GM23338 (cell line): ENCODE measurements at regions not wholly inside any gene's neighbourhood (a gene's known extent, or its start where the extent isn't known, plus 50 kb on each side); places are given as distances from the start of the nearest gene placed in this dataset.

Source experiments
- ATAC-seq: fragments of 200-7000 bp; cut with Tn5 transposase; 3 replicates; pipeline ENCODE4 v1.9.1; 2020
- DNase-seq: peaks from one replicate; pipeline ENCODE4 v3.0.0-alpha.2; 2015; ENCODE audit warnings: low spot score
- H2AFZ ChIP-seq: fragments of 200-600 bp; sonication (generic); 2 replicates; pipeline ENCODE4 v1.8.0; 2016; ENCODE audit warnings: antibody characterized with exemption, mild to moderate bottlenecking, moderate library complexity
- H3F3A ChIP-seq: fragments of 200-600 bp; sonication (generic); replicated peaks from 2 replicates; pipeline ENCODE4 v1.8.0; 2017; ENCODE audit warnings: antibody characterized with exemption, mixed run types, low read depth
- H3K27ac ChIP-seq: fragments of 200-600 bp; sonication (generic); 2 replicates; pipeline ENCODE4 v1.6.1; 2016; ENCODE audit warnings: low read depth
- H3K27me3 ChIP-seq: fragments of 200-600 bp; sonication (generic); 2 replicates; pipeline ENCODE4 v1.8.0; 2016; ENCODE audit warnings: mild to moderate bottlenecking, mixed run types, moderate library complexity; ENCODE audit not compliant: insufficient read depth
- H3K36me3 ChIP-seq: fragments of 200-600 bp; sonication (generic); 2 replicates; pipeline ENCODE4 v1.8.0; 2016; ENCODE audit warnings: mild to moderate bottlenecking; ENCODE audit not compliant: insufficient read depth
- H3K4me1 ChIP-seq: fragments of 200-600 bp; sonication (generic); 2 replicates; pipeline ENCODE4 v1.8.0; 2016; ENCODE audit warnings: mild to moderate bottlenecking, moderate library complexity; ENCODE audit not compliant: insufficient read depth
- H3K4me2 ChIP-seq: fragments of 200-600 bp; sonication (generic); 2 replicates; pipeline ENCODE4 v1.7.1; 2017; ENCODE audit warnings: mixed run types
- H3K4me3 ChIP-seq: fragments of 200-600 bp; sonication (generic); 2 replicates; pipeline ENCODE4 v1.6.1; 2016; ENCODE audit warnings: mixed run types
- H3K79me2 ChIP-seq: fragments of 200-600 bp; sonication (generic); replicated peaks from 2 replicates; pipeline ENCODE4 v1.8.0; 2017; ENCODE audit warnings: mild to moderate bottlenecking; ENCODE audit not compliant: insufficient read depth
- H3K9me2 ChIP-seq: fragments of 200-600 bp; sonication (generic); 2 replicates; pipeline ENCODE4 v1.8.0; 2017; ENCODE audit not compliant: insufficient read depth
- H4K20me1 ChIP-seq: fragments of 200-600 bp; sonication (generic); replicated peaks from 2 replicates; pipeline ENCODE4 v1.8.0; 2017; ENCODE audit warnings: mild to moderate bottlenecking; ENCODE audit not compliant: insufficient read depth
- H3K27ac Mint-ChIP-seq: 2 replicates; pipeline ENCODE4 v1.8.0; 2020; ENCODE audit warnings: inconsistent platforms, mild to moderate bottlenecking, moderate library complexity, mixed read lengths
- H3K27me3 Mint-ChIP-seq: 3 replicates; pipeline ENCODE4 v1.8.0; 2022; ENCODE audit warnings: low read depth, mild to moderate bottlenecking, moderate library complexity, mixed read lengths, inconsistent platforms; ENCODE audit not compliant: insufficient read depth, poor library complexity
- H3K36me3 Mint-ChIP-seq: 3 replicates; pipeline ENCODE4 v1.8.0; 2021; ENCODE audit warnings: low read depth, mild to moderate bottlenecking, inconsistent platforms, moderate library complexity, mixed read lengths
- H3K4me1 Mint-ChIP-seq: 3 replicates; pipeline ENCODE4 v1.8.0; 2020; ENCODE audit warnings: mild to moderate bottlenecking, inconsistent platforms, mixed read lengths
- H3K4me3 Mint-ChIP-seq: 3 replicates; pipeline ENCODE4 v1.8.0; 2021; ENCODE audit warnings: moderate library complexity, mild to moderate bottlenecking, inconsistent platforms, mixed read lengths
- H3K9me3 Mint-ChIP-seq: 3 replicates; pipeline ENCODE4 v1.8.0; 2020; ENCODE audit warnings: moderate library complexity, mild to moderate bottlenecking, inconsistent platforms, mixed read lengths
- CREB1 ChIP-seq: fragments of 250-450 bp; sonication (Bioruptor Pico); IDR thresholded peaks from 2 replicates; pipeline ENCODE4 v1.5.0; 2020; ENCODE audit warnings: low read depth, mild to moderate bottlenecking, moderate library complexity
- EZH2 ChIP-seq: fragments of 200-600 bp; sonication (generic); IDR thresholded peaks from one replicate; pipeline ENCODE4 v1.8.0; 2017; ENCODE audit warnings: antibody characterized with exemption, mild to moderate bottlenecking, low read depth; ENCODE audit not compliant: unreplicated experiment
- EZH2phosphoT487 ChIP-seq: fragments of 200-600 bp; sonication (generic); IDR thresholded peaks from one replicate; pipeline ENCODE4 v1.8.1; 2018; ENCODE audit warnings: antibody characterized with exemption; ENCODE audit not compliant: unreplicated experiment
- JUNB ChIP-seq: IDR thresholded peaks from one replicate; pipeline ENCODE4 v1.6.1; 2016; ENCODE audit warnings: antibody characterized with exemption; ENCODE audit not compliant: unreplicated experiment
- NANOG ChIP-seq: IDR thresholded peaks from 2 replicates; pipeline ENCODE4 v1.6.1; 2016; ENCODE audit warnings: antibody characterized with exemption, borderline replicate concordance
- POLR2AphosphoS5 ChIP-seq: IDR thresholded peaks from 2 replicates; pipeline ENCODE4 v1.6.1; 2016; ENCODE audit warnings: antibody characterized with exemption, low read depth
- STAT1 ChIP-seq: IDR thresholded peaks from one replicate; pipeline ENCODE4 v1.6.1; 2016; ENCODE audit warnings: antibody characterized with exemption; ENCODE audit not compliant: unreplicated experiment
- ZNF114 ChIP-seq: fragments of 250-450 bp; sonication (Bioruptor Pico); IDR thresholded peaks from 2 replicates; pipeline ENCODE4 v1.5.0; 2020; ENCODE audit warnings: mild to moderate bottlenecking, moderate library complexity
- ZNF331 ChIP-seq: fragments of 250-450 bp; sonication (Bioruptor Pico); IDR thresholded peaks from 2 replicates; pipeline ENCODE4 v1.5.0; 2020; ENCODE audit warnings: low read depth, mild to moderate bottlenecking, moderate library complexity
- TF ChIP-seq, protein P1 (sequence below): IDR thresholded peaks from one replicate; pipeline ENCODE4 v1.6.1; 2018; ENCODE audit warnings: antibody characterized with exemption; ENCODE audit not compliant: unreplicated experiment
- TF ChIP-seq, protein P2 (sequence below), 2 experiments: fragments of 200-600 bp in 1 of 2; sonication (generic) in 1 of 2; conservative IDR thresholded peaks; 2 replicates each; pipeline versions ENCODE4 v1.5.1 to v1.6.1; 2016 to 2017; ENCODE audit warnings: antibody characterized with exemption in 2 of 2, low read depth in 2 of 2, mild to moderate bottlenecking in 2 of 2, moderate library complexity in 1 of 2
- TF ChIP-seq, protein P3 (sequence below): IDR thresholded peaks from 2 replicates; pipeline ENCODE4 v1.6.1; 2016; ENCODE audit warnings: antibody characterized with exemption
- TF ChIP-seq, protein P4 (sequence below): fragments of 250-450 bp; sonication (Bioruptor Pico); IDR thresholded peaks from 2 replicates; pipeline ENCODE4 v1.5.0; 2020; ENCODE audit warnings: mild to moderate bottlenecking, moderate library complexity

DNA sequence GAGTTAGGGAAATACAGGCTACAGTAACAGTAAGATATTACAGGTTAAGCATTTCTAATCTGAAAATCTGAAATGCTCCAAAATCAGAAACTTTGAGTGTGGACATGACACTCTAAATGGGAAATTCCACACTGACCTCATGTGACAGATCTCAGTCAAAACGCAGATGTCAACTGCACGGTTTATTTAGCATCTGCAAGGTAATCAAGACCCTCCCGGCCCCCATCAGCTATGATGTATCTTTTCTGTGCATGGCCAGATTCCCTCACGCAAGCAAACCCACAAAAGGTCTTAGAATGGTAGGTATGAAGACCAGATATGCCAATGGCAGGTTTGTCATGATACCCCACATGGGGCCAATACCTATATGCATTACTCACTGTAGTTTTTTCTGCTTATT, 82.8 kb downstream of the COQ2 start:
- Histone ChIP-seq H3K27ac (no peak overlapping the region), H2AFZ (no peak overlapping the region), H3K4me1 (no peaks in the 10 kb centered on the region), H3K9me2 (no peaks in the 10 kb centered on the region; the same call in none of the 2 replicates), H3K4me3 (no peak overlapping the region), H3F3A (no peaks in the 10 kb centered on the region), H3K27me3 (no peaks in the 10 kb centered on the region), H4K20me1 (no peaks in the 10 kb centered on the region), H3K4me2 (no peak overlapping the region), H3K79me2 (no peaks in the 10 kb centered on the region), H3K36me3 (no peaks in the 10 kb centered on the region)
- TF ChIP-seq CREB1 (CRISPR knock-in tag) (no peak), STAT1 (no peak), EZH2phosphoT487 (no peak), JUNB (no peak), POLR2AphosphoS5 (no peak), ZNF331 (no peak), ZNF114 (CRISPR knock-in tag) (no peak), EZH2 (no peak), NANOG (no peak)
- TF ChIP-seq, protein P1, sequence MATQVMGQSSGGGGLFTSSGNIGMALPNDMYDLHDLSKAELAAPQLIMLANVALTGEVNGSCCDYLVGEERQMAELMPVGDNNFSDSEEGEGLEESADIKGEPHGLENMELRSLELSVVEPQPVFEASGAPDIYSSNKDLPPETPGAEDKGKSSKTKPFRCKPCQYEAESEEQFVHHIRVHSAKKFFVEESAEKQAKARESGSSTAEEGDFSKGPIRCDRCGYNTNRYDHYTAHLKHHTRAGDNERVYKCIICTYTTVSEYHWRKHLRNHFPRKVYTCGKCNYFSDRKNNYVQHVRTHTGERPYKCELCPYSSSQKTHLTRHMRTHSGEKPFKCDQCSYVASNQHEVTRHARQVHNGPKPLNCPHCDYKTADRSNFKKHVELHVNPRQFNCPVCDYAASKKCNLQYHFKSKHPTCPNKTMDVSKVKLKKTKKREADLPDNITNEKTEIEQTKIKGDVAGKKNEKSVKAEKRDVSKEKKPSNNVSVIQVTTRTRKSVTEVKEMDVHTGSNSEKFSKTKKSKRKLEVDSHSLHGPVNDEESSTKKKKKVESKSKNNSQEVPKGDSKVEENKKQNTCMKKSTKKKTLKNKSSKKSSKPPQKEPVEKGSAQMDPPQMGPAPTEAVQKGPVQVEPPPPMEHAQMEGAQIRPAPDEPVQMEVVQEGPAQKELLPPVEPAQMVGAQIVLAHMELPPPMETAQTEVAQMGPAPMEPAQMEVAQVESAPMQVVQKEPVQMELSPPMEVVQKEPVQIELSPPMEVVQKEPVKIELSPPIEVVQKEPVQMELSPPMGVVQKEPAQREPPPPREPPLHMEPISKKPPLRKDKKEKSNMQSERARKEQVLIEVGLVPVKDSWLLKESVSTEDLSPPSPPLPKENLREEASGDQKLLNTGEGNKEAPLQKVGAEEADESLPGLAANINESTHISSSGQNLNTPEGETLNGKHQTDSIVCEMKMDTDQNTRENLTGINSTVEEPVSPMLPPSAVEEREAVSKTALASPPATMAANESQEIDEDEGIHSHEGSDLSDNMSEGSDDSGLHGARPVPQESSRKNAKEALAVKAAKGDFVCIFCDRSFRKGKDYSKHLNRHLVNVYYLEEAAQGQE = no peak
- TF ChIP-seq, protein P2, sequence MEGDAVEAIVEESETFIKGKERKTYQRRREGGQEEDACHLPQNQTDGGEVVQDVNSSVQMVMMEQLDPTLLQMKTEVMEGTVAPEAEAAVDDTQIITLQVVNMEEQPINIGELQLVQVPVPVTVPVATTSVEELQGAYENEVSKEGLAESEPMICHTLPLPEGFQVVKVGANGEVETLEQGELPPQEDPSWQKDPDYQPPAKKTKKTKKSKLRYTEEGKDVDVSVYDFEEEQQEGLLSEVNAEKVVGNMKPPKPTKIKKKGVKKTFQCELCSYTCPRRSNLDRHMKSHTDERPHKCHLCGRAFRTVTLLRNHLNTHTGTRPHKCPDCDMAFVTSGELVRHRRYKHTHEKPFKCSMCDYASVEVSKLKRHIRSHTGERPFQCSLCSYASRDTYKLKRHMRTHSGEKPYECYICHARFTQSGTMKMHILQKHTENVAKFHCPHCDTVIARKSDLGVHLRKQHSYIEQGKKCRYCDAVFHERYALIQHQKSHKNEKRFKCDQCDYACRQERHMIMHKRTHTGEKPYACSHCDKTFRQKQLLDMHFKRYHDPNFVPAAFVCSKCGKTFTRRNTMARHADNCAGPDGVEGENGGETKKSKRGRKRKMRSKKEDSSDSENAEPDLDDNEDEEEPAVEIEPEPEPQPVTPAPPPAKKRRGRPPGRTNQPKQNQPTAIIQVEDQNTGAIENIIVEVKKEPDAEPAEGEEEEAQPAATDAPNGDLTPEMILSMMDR (conservative IDR thresholded peaks at IDR 0.05; ENCODE audit: low read depth in 2 of 2) = no peak
- TF ChIP-seq, protein P3, sequence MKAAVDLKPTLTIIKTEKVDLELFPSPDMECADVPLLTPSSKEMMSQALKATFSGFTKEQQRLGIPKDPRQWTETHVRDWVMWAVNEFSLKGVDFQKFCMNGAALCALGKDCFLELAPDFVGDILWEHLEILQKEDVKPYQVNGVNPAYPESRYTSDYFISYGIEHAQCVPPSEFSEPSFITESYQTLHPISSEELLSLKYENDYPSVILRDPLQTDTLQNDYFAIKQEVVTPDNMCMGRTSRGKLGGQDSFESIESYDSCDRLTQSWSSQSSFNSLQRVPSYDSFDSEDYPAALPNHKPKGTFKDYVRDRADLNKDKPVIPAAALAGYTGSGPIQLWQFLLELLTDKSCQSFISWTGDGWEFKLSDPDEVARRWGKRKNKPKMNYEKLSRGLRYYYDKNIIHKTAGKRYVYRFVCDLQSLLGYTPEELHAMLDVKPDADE = no peak
- TF ChIP-seq, protein P4, sequence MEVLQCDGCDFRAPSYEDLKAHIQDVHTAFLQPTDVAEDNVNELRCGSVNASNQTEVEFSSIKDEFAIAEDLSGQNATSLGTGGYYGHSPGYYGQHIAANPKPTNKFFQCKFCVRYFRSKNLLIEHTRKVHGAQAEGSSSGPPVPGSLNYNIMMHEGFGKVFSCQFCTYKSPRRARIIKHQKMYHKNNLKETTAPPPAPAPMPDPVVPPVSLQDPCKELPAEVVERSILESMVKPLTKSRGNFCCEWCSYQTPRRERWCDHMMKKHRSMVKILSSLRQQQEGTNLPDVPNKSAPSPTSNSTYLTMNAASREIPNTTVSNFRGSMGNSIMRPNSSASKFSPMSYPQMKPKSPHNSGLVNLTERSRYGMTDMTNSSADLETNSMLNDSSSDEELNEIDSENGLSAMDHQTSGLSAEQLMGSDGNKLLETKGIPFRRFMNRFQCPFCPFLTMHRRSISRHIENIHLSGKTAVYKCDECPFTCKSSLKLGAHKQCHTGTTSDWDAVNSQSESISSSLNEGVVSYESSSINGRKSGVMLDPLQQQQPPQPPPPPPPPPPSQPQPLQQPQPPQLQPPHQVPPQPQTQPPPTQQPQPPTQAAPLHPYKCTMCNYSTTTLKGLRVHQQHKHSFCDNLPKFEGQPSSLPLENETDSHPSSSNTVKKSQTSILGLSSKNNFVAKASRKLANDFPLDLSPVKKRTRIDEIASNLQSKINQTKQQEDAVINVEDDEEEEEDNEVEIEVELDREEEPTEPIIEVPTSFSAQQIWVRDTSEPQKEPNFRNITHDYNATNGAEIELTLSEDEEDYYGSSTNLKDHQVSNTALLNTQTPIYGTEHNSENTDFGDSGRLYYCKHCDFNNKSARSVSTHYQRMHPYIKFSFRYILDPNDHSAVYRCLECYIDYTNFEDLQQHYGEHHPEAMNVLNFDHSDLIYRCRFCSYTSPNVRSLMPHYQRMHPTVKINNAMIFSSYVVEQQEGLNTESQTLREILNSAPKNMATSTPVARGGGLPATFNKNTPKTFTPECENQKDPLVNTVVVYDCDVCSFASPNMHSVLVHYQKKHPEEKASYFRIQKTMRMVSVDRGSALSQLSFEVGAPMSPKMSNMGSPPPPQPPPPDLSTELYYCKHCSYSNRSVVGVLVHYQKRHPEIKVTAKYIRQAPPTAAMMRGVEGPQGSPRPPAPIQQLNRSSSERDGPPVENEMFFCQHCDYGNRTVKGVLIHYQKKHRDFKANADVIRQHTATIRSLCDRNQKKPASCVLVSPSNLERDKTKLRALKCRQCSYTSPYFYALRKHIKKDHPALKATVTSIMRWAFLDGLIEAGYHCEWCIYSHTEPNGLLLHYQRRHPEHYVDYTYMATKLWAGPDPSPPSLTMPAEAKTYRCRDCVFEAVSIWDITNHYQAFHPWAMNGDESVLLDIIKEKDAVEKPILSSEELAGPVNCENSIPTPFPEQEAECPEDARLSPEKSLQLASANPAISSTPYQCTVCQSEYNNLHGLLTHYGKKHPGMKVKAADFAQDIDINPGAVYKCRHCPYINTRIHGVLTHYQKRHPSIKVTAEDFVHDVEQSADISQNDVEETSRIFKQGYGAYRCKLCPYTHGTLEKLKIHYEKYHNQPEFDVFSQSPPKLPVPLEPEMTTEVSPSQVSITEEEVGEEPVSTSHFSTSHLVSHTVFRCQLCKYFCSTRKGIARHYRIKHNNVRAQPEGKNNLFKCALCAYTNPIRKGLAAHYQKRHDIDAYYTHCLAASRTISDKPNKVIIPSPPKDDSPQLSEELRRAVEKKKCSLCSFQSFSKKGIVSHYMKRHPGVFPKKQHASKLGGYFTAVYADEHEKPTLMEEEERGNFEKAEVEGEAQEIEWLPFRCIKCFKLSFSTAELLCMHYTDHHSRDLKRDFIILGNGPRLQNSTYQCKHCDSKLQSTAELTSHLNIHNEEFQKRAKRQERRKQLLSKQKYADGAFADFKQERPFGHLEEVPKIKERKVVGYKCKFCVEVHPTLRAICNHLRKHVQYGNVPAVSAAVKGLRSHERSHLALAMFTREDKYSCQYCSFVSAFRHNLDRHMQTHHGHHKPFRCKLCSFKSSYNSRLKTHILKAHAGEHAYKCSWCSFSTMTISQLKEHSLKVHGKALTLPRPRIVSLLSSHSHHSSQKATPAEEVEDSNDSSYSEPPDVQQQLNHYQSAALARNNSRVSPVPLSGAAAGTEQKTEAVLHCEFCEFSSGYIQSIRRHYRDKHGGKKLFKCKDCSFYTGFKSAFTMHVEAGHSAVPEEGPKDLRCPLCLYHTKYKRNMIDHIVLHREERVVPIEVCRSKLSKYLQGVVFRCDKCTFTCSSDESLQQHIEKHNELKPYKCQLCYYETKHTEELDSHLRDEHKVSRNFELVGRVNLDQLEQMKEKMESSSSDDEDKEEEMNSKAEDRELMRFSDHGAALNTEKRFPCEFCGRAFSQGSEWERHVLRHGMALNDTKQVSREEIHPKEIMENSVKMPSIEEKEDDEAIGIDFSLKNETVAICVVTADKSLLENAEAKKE (CRISPR knock-in tag) = no peak
- Mint-ChIP-seq H3K27ac (no peak overlapping the region), H3K9me3 (no peaks in the 10 kb centered on the region), H3K4me3 (no peak overlapping the region), H3K27me3 (peaks cover 2% of the 10 kb centered on the region), H3K4me1 (peaks cover 13% of the 10 kb centered on the region; the same call in 2 of the 3 replicates), H3K36me3 (no peaks in the 10 kb centered on the region)
- ATAC-seq (no peak), DNase-seq (no peak)
